Suprapubic skin (tissue), 3 donors: ENCODE measurements at regions not wholly inside any gene's neighbourhood (a gene's known extent, or its start where the extent isn't known, plus 50 kb on each side); places are given as distances from the start of the nearest gene placed in this dataset.

Experiments used
- POLR2AphosphoS5 ChIP-seq, 3 donors: sonication (generic); formaldehyde crosslinking; IDR thresholded peaks; one replicate each; pipeline ENCODE4 v1.6.1; 2017; ENCODE audit warnings: antibody characterized with exemption in 3 of 3
- TF ChIP-seq, protein P1 (sequence below), 2 donors: fragments of 200-600 bp in 1 of 2; fragments of 450-650 bp in 1 of 2; sonication (generic) in 1 of 2; IDR thresholded peaks; one replicate each; pipeline ENCODE4 v1.5.1; 2016 to 2019; ENCODE audit warnings: antibody characterized with exemption in 2 of 2, mild to moderate bottlenecking in 1 of 2, moderate library complexity in 1 of 2

DNA sequence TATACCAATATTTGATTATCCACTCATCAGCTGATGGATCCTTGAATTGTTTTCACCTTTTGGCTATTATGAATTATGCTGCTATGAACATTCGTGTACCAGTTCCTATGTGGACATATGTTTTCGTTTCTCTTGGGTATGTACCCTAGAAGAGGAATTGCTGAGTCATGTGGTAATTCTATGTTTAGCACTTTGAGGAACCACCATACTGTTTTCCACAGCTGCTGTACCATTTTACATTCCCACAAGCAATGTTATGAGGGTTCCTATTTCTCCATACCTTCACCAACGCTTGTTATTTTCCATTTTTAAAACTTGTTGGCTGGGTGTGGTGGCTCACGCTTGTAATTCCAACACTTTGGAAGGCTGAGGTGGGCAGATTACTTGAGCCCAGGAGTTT lies 62.9 kb downstream of the RPLP1 start:
- TF ChIP-seq, protein P1, sequence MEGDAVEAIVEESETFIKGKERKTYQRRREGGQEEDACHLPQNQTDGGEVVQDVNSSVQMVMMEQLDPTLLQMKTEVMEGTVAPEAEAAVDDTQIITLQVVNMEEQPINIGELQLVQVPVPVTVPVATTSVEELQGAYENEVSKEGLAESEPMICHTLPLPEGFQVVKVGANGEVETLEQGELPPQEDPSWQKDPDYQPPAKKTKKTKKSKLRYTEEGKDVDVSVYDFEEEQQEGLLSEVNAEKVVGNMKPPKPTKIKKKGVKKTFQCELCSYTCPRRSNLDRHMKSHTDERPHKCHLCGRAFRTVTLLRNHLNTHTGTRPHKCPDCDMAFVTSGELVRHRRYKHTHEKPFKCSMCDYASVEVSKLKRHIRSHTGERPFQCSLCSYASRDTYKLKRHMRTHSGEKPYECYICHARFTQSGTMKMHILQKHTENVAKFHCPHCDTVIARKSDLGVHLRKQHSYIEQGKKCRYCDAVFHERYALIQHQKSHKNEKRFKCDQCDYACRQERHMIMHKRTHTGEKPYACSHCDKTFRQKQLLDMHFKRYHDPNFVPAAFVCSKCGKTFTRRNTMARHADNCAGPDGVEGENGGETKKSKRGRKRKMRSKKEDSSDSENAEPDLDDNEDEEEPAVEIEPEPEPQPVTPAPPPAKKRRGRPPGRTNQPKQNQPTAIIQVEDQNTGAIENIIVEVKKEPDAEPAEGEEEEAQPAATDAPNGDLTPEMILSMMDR (IDR thresholded peaks at IDR 0.05) = no peak
- no peak for TF ChIP-seq POLR2AphosphoS5 (IDR thresholded peaks at IDR 0.05)
